ENCODE measurements at regions not wholly inside any gene's neighbourhood (a gene's known extent, or its start where the extent isn't known, plus 50 kb on each side); places are given as distances from the start of the nearest gene placed in this dataset.

DNA sequence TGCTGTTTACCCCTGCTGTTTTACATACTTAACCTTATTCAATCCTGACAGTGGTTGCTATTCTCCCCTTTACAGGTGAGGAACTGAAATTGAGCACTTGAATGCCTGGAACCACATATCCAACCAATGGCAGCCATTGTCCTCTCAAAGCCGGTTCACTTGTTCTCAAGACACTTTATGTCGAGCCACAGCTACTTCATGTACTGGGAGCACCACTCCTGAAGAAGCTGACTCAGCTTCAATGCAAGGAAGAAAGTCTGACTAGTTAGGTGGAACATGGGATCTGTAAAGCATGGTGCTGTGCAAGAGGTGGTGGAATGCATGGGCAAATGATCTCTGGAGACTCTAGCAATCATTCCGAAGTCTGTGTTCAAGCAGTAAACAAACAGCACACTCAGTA, 113.9 kb upstream of the CPM start:
- ChIA-PET POLR2A (no interaction called here), CTCF (interaction anchor here (0.7 to 1.7 kb wide), 2 partner anchors 16 to 315 kb away, joined by 3 to 4 read pairs; no protein-coding TSS in a partner anchor)
- H3K27ac ChIP-seq (ENCODE audit: extremely low read depth, low read depth, low read length), result no peak overlapping the region
- H3K4me3 ChIP-seq (ENCODE audit: low read depth, low read length), result no peak overlapping the region
- H3K9me3 ChIP-seq (ENCODE audit: control insufficient read depth, insufficient read depth, low read depth, low read length), result no peaks in the 10 kb centered on the region
- TF ChIP-seq HOXA7 (CRISPR knock-in tag; IDR thresholded peaks at IDR 0.05; ENCODE audit: borderline replicate concordance) (no peak), ZNF549 (tag by site-specific recombination; IDR thresholded peaks at IDR 0.05) (no peak), ZBTB7A (tag by site-specific recombination; IDR thresholded peaks at IDR 0.05; ENCODE audit: low read depth) (no peak), ZFP69B (tag by site-specific recombination; IDR thresholded peaks at IDR 0.05) (no peak), ZNF768 (tag by site-specific recombination; IDR thresholded peaks at IDR 0.05) (no peak), ZNF48 (tag by site-specific recombination; IDR thresholded peaks at IDR 0.05) (no peak), ZNF530 (tag by site-specific recombination; IDR thresholded peaks at IDR 0.05; ENCODE audit: low read depth) (no peak), ZFHX2 (tag by site-specific recombination; conservative IDR thresholded peaks at IDR 0.05) (no peak), ZBTB1 (tag by site-specific recombination; IDR thresholded peaks at IDR 0.05) (no peak), ZNF114 (tag by site-specific recombination; IDR thresholded peaks at IDR 0.05) (no peak), ZNF174 (tag by site-specific recombination; IDR thresholded peaks at IDR 0.05) (no peak)
- TF ChIP-seq, protein P1, sequence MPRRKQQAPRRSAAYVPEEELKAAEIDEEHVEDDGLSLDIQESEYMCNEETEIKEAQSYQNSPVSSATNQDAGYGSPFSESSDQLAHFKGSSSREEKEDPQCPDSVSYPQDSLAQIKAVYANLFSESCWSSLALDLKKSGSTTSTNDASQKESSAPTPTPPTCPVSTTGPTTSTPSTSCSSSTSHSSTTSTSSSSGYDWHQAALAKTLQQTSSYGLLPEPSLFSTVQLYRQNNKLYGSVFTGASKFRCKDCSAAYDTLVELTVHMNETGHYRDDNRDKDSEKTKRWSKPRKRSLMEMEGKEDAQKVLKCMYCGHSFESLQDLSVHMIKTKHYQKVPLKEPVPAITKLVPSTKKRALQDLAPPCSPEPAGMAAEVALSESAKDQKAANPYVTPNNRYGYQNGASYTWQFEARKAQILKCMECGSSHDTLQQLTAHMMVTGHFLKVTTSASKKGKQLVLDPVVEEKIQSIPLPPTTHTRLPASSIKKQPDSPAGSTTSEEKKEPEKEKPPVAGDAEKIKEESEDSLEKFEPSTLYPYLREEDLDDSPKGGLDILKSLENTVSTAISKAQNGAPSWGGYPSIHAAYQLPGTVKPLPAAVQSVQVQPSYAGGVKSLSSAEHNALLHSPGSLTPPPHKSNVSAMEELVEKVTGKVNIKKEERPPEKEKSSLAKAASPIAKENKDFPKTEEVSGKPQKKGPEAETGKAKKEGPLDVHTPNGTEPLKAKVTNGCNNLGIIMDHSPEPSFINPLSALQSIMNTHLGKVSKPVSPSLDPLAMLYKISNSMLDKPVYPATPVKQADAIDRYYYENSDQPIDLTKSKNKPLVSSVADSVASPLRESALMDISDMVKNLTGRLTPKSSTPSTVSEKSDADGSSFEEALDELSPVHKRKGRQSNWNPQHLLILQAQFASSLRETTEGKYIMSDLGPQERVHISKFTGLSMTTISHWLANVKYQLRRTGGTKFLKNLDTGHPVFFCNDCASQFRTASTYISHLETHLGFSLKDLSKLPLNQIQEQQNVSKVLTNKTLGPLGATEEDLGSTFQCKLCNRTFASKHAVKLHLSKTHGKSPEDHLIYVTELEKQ (tag by site-specific recombination; IDR thresholded peaks at IDR 0.05; ENCODE audit: borderline replicate concordance), result no peak
- TF ChIP-seq, protein P2, sequence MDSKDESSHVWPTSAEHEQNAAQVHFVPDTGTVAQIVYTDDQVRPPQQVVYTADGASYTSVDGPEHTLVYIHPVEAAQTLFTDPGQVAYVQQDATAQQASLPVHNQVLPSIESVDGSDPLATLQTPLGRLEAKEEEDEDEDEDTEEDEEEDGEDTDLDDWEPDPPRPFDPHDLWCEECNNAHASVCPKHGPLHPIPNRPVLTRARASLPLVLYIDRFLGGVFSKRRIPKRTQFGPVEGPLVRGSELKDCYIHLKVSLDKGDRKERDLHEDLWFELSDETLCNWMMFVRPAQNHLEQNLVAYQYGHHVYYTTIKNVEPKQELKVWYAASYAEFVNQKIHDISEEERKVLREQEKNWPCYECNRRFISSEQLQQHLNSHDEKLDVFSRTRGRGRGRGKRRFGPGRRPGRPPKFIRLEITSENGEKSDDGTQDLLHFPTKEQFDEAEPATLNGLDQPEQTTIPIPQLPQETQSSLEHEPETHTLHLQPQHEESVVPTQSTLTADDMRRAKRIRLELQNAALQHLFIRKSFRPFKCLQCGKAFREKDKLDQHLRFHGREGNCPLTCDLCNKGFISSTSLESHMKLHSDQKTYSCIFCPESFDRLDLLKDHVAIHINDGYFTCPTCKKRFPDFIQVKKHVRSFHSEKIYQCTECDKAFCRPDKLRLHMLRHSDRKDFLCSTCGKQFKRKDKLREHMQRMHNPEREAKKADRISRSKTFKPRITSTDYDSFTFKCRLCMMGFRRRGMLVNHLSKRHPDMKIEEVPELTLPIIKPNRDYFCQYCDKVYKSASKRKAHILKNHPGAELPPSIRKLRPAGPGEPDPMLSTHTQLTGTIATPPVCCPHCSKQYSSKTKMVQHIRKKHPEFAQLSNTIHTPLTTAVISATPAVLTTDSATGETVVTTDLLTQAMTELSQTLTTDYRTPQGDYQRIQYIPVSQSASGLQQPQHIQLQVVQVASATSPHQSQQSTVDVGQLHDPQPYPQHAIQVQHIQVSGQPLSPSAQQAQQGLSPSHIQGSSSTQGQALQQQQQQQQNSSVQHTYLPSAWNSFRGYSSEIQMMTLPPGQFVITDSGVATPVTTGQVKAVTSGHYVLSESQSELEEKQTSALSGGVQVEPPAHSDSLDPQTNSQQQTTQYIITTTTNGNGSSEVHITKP (tag by site-specific recombination; IDR thresholded peaks at IDR 0.05), result no peak
- no peaks in the 10 kb centered on the region for H3K4me1 ChIP-seq (ENCODE audit: control insufficient read depth, insufficient read depth, low read length)
- H3K36me3 ChIP-seq (ENCODE audit: control insufficient read depth in 2 of 2, insufficient read depth in 1 of 2, low read length in 2 of 2), result no peaks in the 10 kb centered on the region

DNA sequence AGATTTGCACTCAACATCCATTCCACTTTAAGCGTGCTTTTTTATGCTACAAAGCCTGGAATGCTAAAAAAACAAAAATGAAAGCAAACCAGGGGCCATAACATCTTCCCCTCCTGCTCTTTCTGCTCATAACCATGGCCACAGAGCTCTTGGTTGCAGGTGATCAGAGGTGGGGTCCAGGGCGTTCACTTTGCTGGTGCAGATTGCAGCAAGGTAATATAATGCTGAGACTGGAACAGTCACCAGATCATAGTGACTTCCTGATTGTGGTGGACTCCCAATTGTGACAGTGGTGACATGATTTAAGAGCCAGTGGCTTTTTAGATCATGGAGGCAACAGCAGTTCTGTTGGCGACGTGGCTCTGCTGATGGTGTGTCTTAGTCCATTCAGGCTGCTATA, 115.0 kb upstream of the CPM start:
- ChIA-PET CTCF (interaction anchor here (0.8 kb wide), 1 partner anchor 22 kb away, joined by 3 read pairs; no protein-coding TSS in a partner anchor), POLR2A (no interaction called here)
- Histone ChIP-seq H3K27ac (ENCODE audit: extremely low read depth, low read depth, low read length) (no peak overlapping the region), H3K4me3 (ENCODE audit: low read depth, low read length) (no peak overlapping the region), H3K4me1 (ENCODE audit: control insufficient read depth, insufficient read depth, low read length) (no peaks in the 10 kb centered on the region), H3K9me3 (ENCODE audit: control insufficient read depth, insufficient read depth, low read depth, low read length) (no peaks in the 10 kb centered on the region), H3K36me3 (ENCODE audit: control insufficient read depth in 2 of 2, insufficient read depth in 1 of 2, low read length in 2 of 2) (no peaks in the 10 kb centered on the region)
- TF ChIP-seq ZNF792 (tag by site-specific recombination; IDR thresholded peaks at IDR 0.05) (no peak), ZNF2 (tag by site-specific recombination; IDR thresholded peaks at IDR 0.05) (no peak), KLF10 (tag by site-specific recombination; IDR thresholded peaks at IDR 0.05) (no peak), ZBTB48 (tag by site-specific recombination; IDR thresholded peaks at IDR 0.05) (no peak), ZNF16 (tag by site-specific recombination; IDR thresholded peaks at IDR 0.05; ENCODE audit: low read depth) (no peak), ZNF785 (tag by site-specific recombination; IDR thresholded peaks at IDR 0.05) (no peak), ZNF121 (tag by site-specific recombination; IDR thresholded peaks at IDR 0.05) (no peak)
- TF ChIP-seq, protein P3, sequence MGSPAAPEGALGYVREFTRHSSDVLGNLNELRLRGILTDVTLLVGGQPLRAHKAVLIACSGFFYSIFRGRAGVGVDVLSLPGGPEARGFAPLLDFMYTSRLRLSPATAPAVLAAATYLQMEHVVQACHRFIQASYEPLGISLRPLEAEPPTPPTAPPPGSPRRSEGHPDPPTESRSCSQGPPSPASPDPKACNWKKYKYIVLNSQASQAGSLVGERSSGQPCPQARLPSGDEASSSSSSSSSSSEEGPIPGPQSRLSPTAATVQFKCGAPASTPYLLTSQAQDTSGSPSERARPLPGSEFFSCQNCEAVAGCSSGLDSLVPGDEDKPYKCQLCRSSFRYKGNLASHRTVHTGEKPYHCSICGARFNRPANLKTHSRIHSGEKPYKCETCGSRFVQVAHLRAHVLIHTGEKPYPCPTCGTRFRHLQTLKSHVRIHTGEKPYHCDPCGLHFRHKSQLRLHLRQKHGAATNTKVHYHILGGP (tag by site-specific recombination; IDR thresholded peaks at IDR 0.05), result no peak
- TF ChIP-seq, protein P4, sequence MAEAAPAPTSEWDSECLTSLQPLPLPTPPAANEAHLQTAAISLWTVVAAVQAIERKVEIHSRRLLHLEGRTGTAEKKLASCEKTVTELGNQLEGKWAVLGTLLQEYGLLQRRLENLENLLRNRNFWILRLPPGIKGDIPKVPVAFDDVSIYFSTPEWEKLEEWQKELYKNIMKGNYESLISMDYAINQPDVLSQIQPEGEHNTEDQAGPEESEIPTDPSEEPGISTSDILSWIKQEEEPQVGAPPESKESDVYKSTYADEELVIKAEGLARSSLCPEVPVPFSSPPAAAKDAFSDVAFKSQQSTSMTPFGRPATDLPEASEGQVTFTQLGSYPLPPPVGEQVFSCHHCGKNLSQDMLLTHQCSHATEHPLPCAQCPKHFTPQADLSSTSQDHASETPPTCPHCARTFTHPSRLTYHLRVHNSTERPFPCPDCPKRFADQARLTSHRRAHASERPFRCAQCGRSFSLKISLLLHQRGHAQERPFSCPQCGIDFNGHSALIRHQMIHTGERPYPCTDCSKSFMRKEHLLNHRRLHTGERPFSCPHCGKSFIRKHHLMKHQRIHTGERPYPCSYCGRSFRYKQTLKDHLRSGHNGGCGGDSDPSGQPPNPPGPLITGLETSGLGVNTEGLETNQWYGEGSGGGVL (tag by site-specific recombination; IDR thresholded peaks at IDR 0.05), result no peak
- TF ChIP-seq, protein P5, sequence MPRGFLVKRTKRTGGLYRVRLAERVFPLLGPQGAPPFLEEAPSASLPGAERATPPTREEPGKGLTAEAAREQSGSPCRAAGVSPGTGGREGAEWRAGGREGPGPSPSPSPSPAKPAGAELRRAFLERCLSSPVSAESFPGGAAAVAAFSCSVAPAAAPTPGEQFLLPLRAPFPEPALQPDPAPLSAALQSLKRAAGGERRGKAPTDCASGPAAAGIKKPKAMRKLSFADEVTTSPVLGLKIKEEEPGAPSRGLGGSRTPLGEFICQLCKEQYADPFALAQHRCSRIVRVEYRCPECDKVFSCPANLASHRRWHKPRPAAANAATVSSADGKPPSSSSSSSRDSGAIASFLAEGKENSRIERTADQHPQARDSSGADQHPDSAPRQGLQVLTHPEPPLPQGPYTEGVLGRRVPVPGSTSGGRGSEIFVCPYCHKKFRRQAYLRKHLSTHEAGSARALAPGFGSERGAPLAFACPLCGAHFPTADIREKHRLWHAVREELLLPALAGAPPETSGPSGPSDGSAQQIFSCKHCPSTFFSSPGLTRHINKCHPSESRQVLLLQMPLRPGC (tag by site-specific recombination; IDR thresholded peaks at IDR 0.05), result no peak

Measured in HEK293 (cell line).